IMR-90 (cell line): ENCODE measurements at regions not wholly inside any gene's neighbourhood (a gene's known extent, or its start where the extent isn't known, plus 50 kb on each side); places are given as distances from the start of the nearest gene placed in this dataset.

Experiments used
- ATAC-seq: fragments of 200-7000 bp; cut with Tn5 transposase; 2 replicates; pipeline ENCODE4 v1.9.1; 2020; ENCODE audit warnings: low read depth, mild to moderate bottlenecking, moderate library complexity
- BruUV-seq: library from RNA; stranded (reverse); fragments of 400-500 nt; replicated peaks from 2 replicates; lab custom pipeline; 2021; lab: Mats Ljungman, UMichigan
- CTCF ChIA-PET: fragments of 300-600 bp; formaldehyde crosslinking; extraction: SDS; loops from one replicate; lab custom pipeline; 2021; ENCODE audit warnings: antibody characterized with exemption; lab: Yijun Ruan, JAX
- POLR2A ChIA-PET: fragments of 300-600 bp; sonication (Branson Sonifier 250); formaldehyde crosslinking; loops from one replicate; lab custom pipeline; 2022; ENCODE audit warnings: antibody characterized with exemption; ENCODE audit not compliant: unreplicated experiment; lab: Charles Lee
- DNase-seq: peaks from one replicate; pipeline ENCODE4 v3.0.0; 2013
- H2AFZ ChIP-seq: replicated peaks from 2 replicates; pipeline ENCODE3; 2013; ENCODE audit warnings: low read length, mild to moderate bottlenecking; ENCODE audit not compliant: poor library complexity
- H2AK5ac ChIP-seq: 2 replicates; pipeline ENCODE4 v1.6.1; 2013; ENCODE audit warnings: low read depth, low read length, inconsistent platforms
- H2AK9ac ChIP-seq: replicated peaks from 2 replicates; pipeline ENCODE3; 2013; ENCODE audit warnings: mild to moderate bottlenecking, low read depth, low read length, moderate library complexity; ENCODE audit not compliant: poor library complexity
- H2BK120ac ChIP-seq: 2 replicates; pipeline ENCODE4 v1.6.1; 2013; ENCODE audit warnings: low read depth, low read length, inconsistent platforms
- H2BK15ac ChIP-seq: 3 replicates; pipeline ENCODE4 v1.6.1; 2013; ENCODE audit warnings: low read depth, low read length, inconsistent platforms
- H2BK20ac ChIP-seq: 2 replicates; pipeline ENCODE4 v1.6.1; 2013; ENCODE audit warnings: low read depth, mild to moderate bottlenecking, inconsistent platforms, low read length, moderate library complexity
- H2BK5ac ChIP-seq: 2 replicates; pipeline ENCODE4 v1.6.1; 2013; ENCODE audit warnings: mild to moderate bottlenecking, low read depth, low read length, inconsistent platforms; ENCODE audit not compliant: poor library complexity, severe bottlenecking
- H3K14ac ChIP-seq: replicated peaks from 2 replicates; pipeline ENCODE4 v1.6.1; 2013; ENCODE audit warnings: low read depth, low read length, inconsistent platforms
- H3K18ac ChIP-seq: 2 replicates; pipeline ENCODE4 v1.6.1; 2013; ENCODE audit warnings: low read depth, low read length, control low read depth
- H3K23ac ChIP-seq: 2 replicates; pipeline ENCODE4 v1.6.1; 2013; ENCODE audit warnings: low read depth, low read length, inconsistent platforms
- H3K27ac ChIP-seq: 2 replicates; pipeline ENCODE4 v1.5.1; 2013; ENCODE audit warnings: mild to moderate bottlenecking, control low read depth, low read length; ENCODE audit not compliant: insufficient read depth
- H3K27me3 ChIP-seq: 2 replicates; pipeline ENCODE4 v1.6.1; 2013; ENCODE audit warnings: low read length; ENCODE audit not compliant: control insufficient read depth, insufficient read depth
- H3K36me3 ChIP-seq: 2 replicates; pipeline ENCODE4 v1.6.1; 2013; ENCODE audit warnings: low read length, mixed read lengths; ENCODE audit not compliant: control insufficient read depth, insufficient read depth
- H3K4ac ChIP-seq: 2 replicates; pipeline ENCODE4 v1.6.1; 2013; ENCODE audit warnings: low read depth, low read length, inconsistent platforms
- H3K4me1 ChIP-seq: 2 replicates; pipeline ENCODE4 v1.6.1; 2013; ENCODE audit warnings: low read length, mixed read lengths; ENCODE audit not compliant: control insufficient read depth, insufficient read depth
- H3K4me2 ChIP-seq: 2 replicates; pipeline ENCODE4 v1.6.1; 2013; ENCODE audit warnings: low read depth, mild to moderate bottlenecking, control low read depth, low read length, moderate library complexity
- H3K4me3 ChIP-seq: 2 replicates; pipeline ENCODE4 v1.5.1; 2013; ENCODE audit warnings: low read depth, mild to moderate bottlenecking, control low read depth, low read length, moderate library complexity; ENCODE audit not compliant: insufficient read depth
- H3K56ac ChIP-seq: 2 replicates; pipeline ENCODE4 v1.6.1; 2013; ENCODE audit warnings: low read length, inconsistent platforms; ENCODE audit not compliant: insufficient read depth; ENCODE audit errors: extremely low read depth
- H3K79me1 ChIP-seq, 2 experiments: 2 replicates each; pipeline ENCODE4 v1.6.1; 2013; ENCODE audit warnings: low read length in 2 of 2, inconsistent platforms in 1 of 2, low read depth in 1 of 2
- H3K9ac ChIP-seq: 2 replicates; pipeline ENCODE4 v1.6.1; 2013; ENCODE audit warnings: low read depth, low read length, control low read depth
- H3K9me1 ChIP-seq: 2 replicates; pipeline ENCODE4 v1.6.1; 2013; ENCODE audit warnings: low read length, inconsistent platforms; ENCODE audit not compliant: insufficient read depth
- H3K9me3 ChIP-seq: 2 replicates; pipeline ENCODE4 v1.6.1; 2013; ENCODE audit warnings: low read length; ENCODE audit not compliant: control insufficient read depth, insufficient read depth
- H4K20me1 ChIP-seq: 2 replicates; pipeline ENCODE4 v1.6.1; 2013; ENCODE audit warnings: low read length, inconsistent platforms; ENCODE audit not compliant: insufficient read depth
- H4K5ac ChIP-seq: 2 replicates; pipeline ENCODE4 v1.6.1; 2013; ENCODE audit warnings: mild to moderate bottlenecking, low read depth, low read length, control low read depth
- H4K8ac ChIP-seq, 2 experiments: 2 replicates each; pipeline ENCODE4 v1.6.1; 2013; ENCODE audit warnings: low read depth in 2 of 2, low read length in 2 of 2, control low read depth in 1 of 2, inconsistent platforms in 1 of 2
- H4K91ac ChIP-seq: 2 replicates; pipeline ENCODE4 v1.6.1; 2013; ENCODE audit warnings: low read depth, low read length, inconsistent platforms; ENCODE audit not compliant: insufficient read depth
- CTCF ChIP-seq: conservative IDR thresholded peaks from 2 replicates; pipeline ENCODE4 v1.5.1; 2012; ENCODE audit warnings: mild to moderate bottlenecking, low read depth, low read length, improper control_type of control experiment
- FOS ChIP-seq: fragments of 150-350 bp; IDR thresholded peaks from 2 replicates; pipeline ENCODE4 v1.6.1; 2016; ENCODE audit warnings: low read depth, low read length
- MAFK ChIP-seq: IDR thresholded peaks from 2 replicates; pipeline ENCODE4 v1.6.1; 2012; ENCODE audit warnings: low read depth, low read length, improper control_type of control experiment
- MAZ ChIP-seq: IDR thresholded peaks from 2 replicates; pipeline ENCODE4 v1.6.1; 2012; ENCODE audit warnings: low read depth, mild to moderate bottlenecking, low read length, improper control_type of control experiment, moderate library complexity, borderline replicate concordance
- NFE2L2 ChIP-seq: fragments of 150-350 bp; IDR thresholded peaks from 2 replicates; pipeline ENCODE4 v1.6.1; 2016; ENCODE audit warnings: low read depth, mild to moderate bottlenecking, low read length
- RCOR1 ChIP-seq: IDR thresholded peaks from 2 replicates; pipeline ENCODE4 v1.6.1; 2012; ENCODE audit warnings: mild to moderate bottlenecking, low read length, improper control_type of control experiment; ENCODE audit not compliant: insufficient replicate concordance
- RFX5 ChIP-seq: IDR thresholded peaks from 2 replicates; pipeline ENCODE4 v1.8.0; 2012; ENCODE audit warnings: low read depth, mild to moderate bottlenecking, low read length, moderate library complexity
- USF2 ChIP-seq: fragments of 150-350 bp; IDR thresholded peaks from 2 replicates; pipeline ENCODE4 v1.6.1; 2017; ENCODE audit warnings: mild to moderate bottlenecking, antibody characterized with exemption, low read length, low read depth
- WGBS, 2 experiments: methylation state at CpG; one replicate each; pipeline versions ENCODE4 v1.1.5 to v1.1.7; 2013; ENCODE audit warnings: missing lambda C conversion rate in 2 of 2; ENCODE audit not compliant: insufficient read length in 1 of 2; ENCODE audit errors: extremely low coverage in 2 of 2; 5-methylcytosine and 5-hydroxymethylcytosine counted together
- dilution Hi-C: fragments of 300-500 bp; cut with HindIII; formaldehyde crosslinking; loops from one replicate; pipeline ENCODE4 v1.14.3; 2018; ENCODE audit warnings: low sequenced_read_pairs; ENCODE audit not compliant: unreplicated experiment
- in situ Hi-C: fragments of 300-500 bp; cut with MboI; formaldehyde crosslinking; loops from 3 replicates; pipeline ENCODE4 v1.14.3; 2019; ENCODE audit warnings: low sequenced_read_pairs, inconsistent platforms, mixed read lengths
- intact Hi-C: fragments of 100-400 bp; cut with micrococcal nuclease; formaldehyde crosslinking; loops from 2 replicates; pipeline ENCODE4 v1.10.0; 2022

- Histone ChIP-seq H2BK5ac (no peak overlapping the region), H4K20me1 (no peaks in the 10 kb centered on the region), H2BK120ac (peak overlapping the region; percentile 0; the same call in 1 of the 2 replicates), H3K4ac (0 out of 2 replicates have a peak overlapping the region, but pooled peaks have one; percentile 9), H3K27me3 (no peaks in the 10 kb centered on the region), H3K4me2 (no peak overlapping the region), H3K18ac (no peak overlapping the region), H3K14ac (no peak overlapping the region), H3K9me1 (no peaks in the 10 kb centered on the region; the same call in 1 of the 2 replicates), H3K4me3 (no peak overlapping the region), H4K91ac (no peak overlapping the region; the same call in 1 of the 2 replicates), H2AFZ (no peak overlapping the region), H2AK9ac (no peak overlapping the region), H4K5ac (no peak overlapping the region), H2AK5ac (no peak overlapping the region), H3K9ac (no peak overlapping the region), H3K27ac (no peak overlapping the region), H4K8ac (peak overlapping the region in 1 of 2 experiments; percentile 9; a peak in 1 of 4 replicates), H3K56ac (no peak overlapping the region), H3K4me1 (peaks cover 5% of the 10 kb centered on the region; the same call in 1 of the 2 replicates), H3K79me1 (no peaks in the 10 kb centered on the region), H3K36me3 (no peaks in the 10 kb centered on the region), H3K9me3 (no peaks in the 10 kb centered on the region), H3K23ac (no peak overlapping the region), H2BK20ac (no peak overlapping the region), H2BK15ac (no peak overlapping the region)
- peak; percentile 56 for DNase-seq
- dilution Hi-C loops, result no loop called here
- CTCF ChIA-PET, result no interaction called here
- intact Hi-C loops, result no loop called here
- POLR2A ChIA-PET, result no interaction called here
- 100% methylated on average over 2 of the region's 3 CpGs; no CpG with 5 or more reads in 1 of the 2 experiments for WGBS, 2 experiments
- ATAC-seq, result no peak
- TF ChIP-seq MAFK, result no peak
- TF ChIP-seq RFX5, result no peak
- no peak for TF ChIP-seq FOS
- no peak for TF ChIP-seq CTCF
- no peak for TF ChIP-seq RCOR1
- no peak for TF ChIP-seq MAZ
- no peak for TF ChIP-seq USF2
- no peak for TF ChIP-seq NFE2L2
- in situ Hi-C loops, result no loop called here
- no TSS peak for BruUV-seq
Measured at GRCh38 chr9:78982849-78983248, 588.9 kb upstream of the TLE4 start.
